B cell (primary cell): ENCODE measurements at regions not wholly inside any gene's neighbourhood (a gene's known extent, or its start where the extent isn't known, plus 50 kb on each side); places are given as distances from the start of the nearest gene placed in this dataset.

Source experiments
- ATAC-seq: fragments of 200-7000 bp; cut with Tn5 transposase; one replicate; pipeline ENCODE4 v1.10.0; 2021; ENCODE audit warnings: low read depth, mild to moderate bottlenecking, moderate number of reproducible peaks, moderate library complexity
- CTCF ChIA-PET: fragments of 350-600 bp; sonication (Branson Sonifier 250); formaldehyde crosslinking; loops from one replicate; lab custom pipeline; 2021; ENCODE audit warnings: antibody characterized with exemption, inconsistent platforms; lab: Charles Lee
- POLR2A ChIA-PET: fragments of 350-600 bp; sonication (Branson Sonifier 250); formaldehyde crosslinking; loops from one replicate; lab custom pipeline; 2021; ENCODE audit warnings: antibody characterized with exemption; lab: Charles Lee
- DNase-seq: peaks from one replicate; pipeline ENCODE4 v3.0.0; 2013
- H2AFZ ChIP-seq: 2 replicates; pipeline ENCODE4 v1.6.1; 2012; ENCODE audit warnings: mild to moderate bottlenecking, low read depth, low read length; ENCODE audit not compliant: insufficient read depth, poor library complexity, severe bottlenecking
- H3K27ac ChIP-seq, 2 donors: 1 replicate in 1 of 2; 2 replicates in 1 of 2; pipeline ENCODE4 v1.5.1; 2012 to 2013; ENCODE audit warnings: low read length in 2 of 2, mild to moderate bottlenecking in 2 of 2, moderate library complexity in 1 of 2
- H3K27me3 ChIP-seq, 4 experiments: fragments of 200-600 bp in 1 of 4; sonication (generic) in 1 of 4; replicated peaks in 1 of 4; 1 replicate in 2 of 4; 2 replicates in 2 of 4; pipeline versions ENCODE4 v1.6.1 to v1.7.0; 2013 to 2016; ENCODE audit warnings: low read length in 3 of 4, mild to moderate bottlenecking in 2 of 4, mixed read lengths in 1 of 4, moderate library complexity in 1 of 4; ENCODE audit not compliant: insufficient read depth in 4 of 4, control insufficient read depth in 3 of 4; ENCODE audit errors: control extremely low read depth in 1 of 4
- H3K36me3 ChIP-seq, 2 experiments: replicated peaks in 1 of 2; 1 replicate in 1 of 2; 2 replicates in 1 of 2; pipeline versions ENCODE4 v1.6.1 to v1.7.1; 2013; ENCODE audit warnings: low read length in 1 of 2; ENCODE audit not compliant: insufficient read depth in 2 of 2, control insufficient read depth in 1 of 2; ENCODE audit errors: control extremely low read depth in 1 of 2, extremely low read depth in 1 of 2
- H3K4me1 ChIP-seq, 2 donors: fragments of 200-600 bp in 1 of 2; sonication (generic) in 1 of 2; 1 replicate in 1 of 2; 2 replicates in 1 of 2; pipeline versions ENCODE4 v1.5.1 to v1.6.1; 2013 to 2017; ENCODE audit warnings: low read length in 2 of 2; ENCODE audit not compliant: control insufficient read depth in 2 of 2, insufficient read depth in 2 of 2
- H3K4me2 ChIP-seq: replicated peaks from 2 replicates; pipeline ENCODE3; 2012; ENCODE audit warnings: mild to moderate bottlenecking, low read depth, low read length; ENCODE audit not compliant: poor library complexity, severe bottlenecking
- H3K4me3 ChIP-seq, 5 experiments: fragments of 200-600 bp in 1 of 5; sonication (generic) in 1 of 5; 1 replicate in 3 of 5; 2 replicates in 2 of 5; pipeline versions ENCODE4 v1.5.1 to v1.7.0; 2011 to 2016; ENCODE audit warnings: low read length in 4 of 5, mild to moderate bottlenecking in 4 of 5, low read depth in 2 of 5, control low read depth in 1 of 5, moderate library complexity in 1 of 5; ENCODE audit not compliant: insufficient read depth in 1 of 5; ENCODE audit errors: control extremely low read depth in 1 of 5, extremely low read depth in 1 of 5
- H3K79me2 ChIP-seq: fragments of 200-600 bp; sonication (generic); one replicate; pipeline ENCODE4 v1.6.0; 2016; ENCODE audit warnings: low read length; ENCODE audit not compliant: control insufficient read depth, insufficient read depth
- H3K9ac ChIP-seq: fragments of 200-600 bp; sonication (generic); 2 replicates; pipeline ENCODE4 v1.6.1; 2017; ENCODE audit warnings: mild to moderate bottlenecking, low read length, moderate library complexity
- H3K9me3 ChIP-seq, 3 donors: one replicate each; pipeline versions ENCODE4 v1.6.1 to v1.7.1; 2013; ENCODE audit warnings: low read length in 2 of 3; ENCODE audit not compliant: control insufficient read depth in 2 of 3, insufficient read depth in 1 of 3; ENCODE audit errors: control extremely low read depth in 1 of 3
- H4K20me1 ChIP-seq: 2 replicates; pipeline ENCODE4 v1.6.0; 2012; ENCODE audit warnings: mild to moderate bottlenecking, low read length; ENCODE audit not compliant: insufficient read depth, control insufficient read depth, poor library complexity, severe bottlenecking
- H3K27ac Mint-ChIP-seq: one replicate; pipeline ENCODE4 v1.8.0; 2021; ENCODE audit warnings: mixed read lengths
- H3K27me3 Mint-ChIP-seq: one replicate; pipeline ENCODE4 v1.8.0; 2021; ENCODE audit warnings: mixed read lengths
- H3K4me1 Mint-ChIP-seq: one replicate; pipeline ENCODE4 v1.8.0; 2021; ENCODE audit warnings: mixed read lengths
- H3K4me3 Mint-ChIP-seq: one replicate; pipeline ENCODE4 v1.8.0; 2021; ENCODE audit warnings: mixed read lengths
- H3K9me3 Mint-ChIP-seq: one replicate; pipeline ENCODE4 v1.8.0; 2022; ENCODE audit warnings: mixed read lengths; ENCODE audit not compliant: insufficient read depth
- CTCF ChIP-seq: fragments of 200-600 bp; IDR thresholded peaks from one replicate; pipeline ENCODE4 v1.8.0; 2022; ENCODE audit warnings: antibody characterized with exemption, mild to moderate bottlenecking
- EZH2 ChIP-seq: IDR thresholded peaks from 2 replicates; pipeline ENCODE4 v1.6.1; 2012; ENCODE audit warnings: borderline replicate concordance, low read depth, mild to moderate bottlenecking, moderate library complexity, low read length; ENCODE audit not compliant: insufficient read depth, poor library complexity, severe bottlenecking
- WGBS: methylation state at CpG from one replicate; pipeline ENCODE4 v1.1.5; 2013; ENCODE audit warnings: missing lambda C conversion rate; ENCODE audit not compliant: insufficient coverage; 5-methylcytosine and 5-hydroxymethylcytosine counted together
- intact Hi-C: fragments of 100-400 bp; cut with micrococcal nuclease; formaldehyde crosslinking; loops from one replicate; pipeline ENCODE4 v1.10.0; 2022

GRCh38 chr4:178752954-178753525, 1310.8 kb upstream of the AGA start:
- DNase-seq (no peak), ATAC-seq (no peak)
- Mint-ChIP-seq H3K27ac (no peak overlapping the region), H3K9me3 (peaks cover 2% of the 10 kb centered on the region), H3K4me1 (no peaks in the 10 kb centered on the region), H3K27me3 (no peaks in the 10 kb centered on the region), H3K4me3 (no peak overlapping the region)
- H3K9me3 ChIP-seq = no peaks in the 10 kb centered on the region
- CTCF ChIA-PET = no interaction called here
- H3K27ac ChIP-seq = no peak overlapping the region
- H2AFZ ChIP-seq = no peak overlapping the region
- POLR2A ChIA-PET = no interaction called here
- no peaks in the 10 kb centered on the region for H4K20me1 ChIP-seq
- intact Hi-C loops = no loop called here
- no peaks in the 10 kb centered on the region for H3K4me1 ChIP-seq
- TF ChIP-seq EZH2 = no peak
- TF ChIP-seq CTCF = no peak
- WGBS = 43% methylated on average over 1 of the region's 2 CpGs
- no peak overlapping the region for H3K4me2 ChIP-seq
- H3K9ac ChIP-seq = no peak overlapping the region
- H3K36me3 ChIP-seq = no peaks in the 10 kb centered on the region
- no peak overlapping the region for H3K4me3 ChIP-seq
- H3K79me2 ChIP-seq = no peaks in the 10 kb centered on the region
- no peaks in the 10 kb centered on the region for H3K27me3 ChIP-seq

GRCh38 chr4:178778496-178778895, 1336.3 kb upstream of the AGA start:
- H3K4me2 ChIP-seq = no peak overlapping the region
- 76% methylated on average over 5 of the region's 8 CpGs for WGBS
- ChIA-PET POLR2A (no interaction called here), CTCF (no interaction called here)
- intact Hi-C loops = no loop called here
- H2AFZ ChIP-seq = no peak overlapping the region
- Mint-ChIP-seq H3K27me3 (no peaks in the 10 kb centered on the region), H3K4me3 (no peak overlapping the region), H3K4me1 (no peaks in the 10 kb centered on the region), H3K27ac (no peak overlapping the region), H3K9me3 (peaks cover 4% of the 10 kb centered on the region)
- ATAC-seq = no peak
- H4K20me1 ChIP-seq = no peaks in the 10 kb centered on the region
- no peaks in the 10 kb centered on the region for H3K9me3 ChIP-seq
- DNase-seq = no peak
- no peak overlapping the region for H3K4me3 ChIP-seq
- H3K27me3 ChIP-seq = no peaks in the 10 kb centered on the region
- H3K36me3 ChIP-seq = no peaks in the 10 kb centered on the region
- TF ChIP-seq EZH2 = no peak
- no peaks in the 10 kb centered on the region for H3K79me2 ChIP-seq
- no peak overlapping the region for H3K27ac ChIP-seq
- no peak overlapping the region for H3K9ac ChIP-seq
- H3K4me1 ChIP-seq = no peaks in the 10 kb centered on the region
